Endothelial cell of hepatic sinusoid (primary cell): ENCODE measurements at regions not wholly inside any gene's neighbourhood (a gene's known extent, or its start where the extent isn't known, plus 50 kb on each side); places are given as distances from the start of the nearest gene placed in this dataset.

Source experiments
- in situ Hi-C: cut with HindIII; loops from 2 replicates; pipeline ENCODE4 v1.10.0; 2017; ENCODE audit warnings: low sequenced_read_pairs

GRCh38 chr9:109880276-109881169 is 100.5 kb downstream of the PALM2AKAP2 start:
- in situ Hi-C loops = no loop called here

GRCh38 chr9:109883623-109884022 is 103.6 kb downstream of the PALM2AKAP2 start:
- in situ Hi-C loops = no loop called here

GRCh38 chr9:109886041-109886440 is 106.0 kb downstream of the PALM2AKAP2 start:
- in situ Hi-C loops = no loop called here

- in situ Hi-C loops = no loop called here
Measured at GRCh38 chr9:109886617-109887016, 106.6 kb downstream of the PALM2AKAP2 start.

- in situ Hi-C loops = no loop called here
Measured at GRCh38 chr9:109887079-109887478, 107.1 kb downstream of the PALM2AKAP2 start.

- in situ Hi-C loops = no loop called here
Measured at GRCh38 chr9:109888695-109889094, 108.7 kb downstream of the PALM2AKAP2 start.

GRCh38 chr9:109889456-109889855 is 109.5 kb downstream of the PALM2AKAP2 start:
- in situ Hi-C loops = no loop called here

GRCh38 chr9:109893241-109893640 is 113.2 kb downstream of the PALM2AKAP2 start:
- in situ Hi-C loops = no loop called here

- in situ Hi-C loops = no loop called here
Measured at GRCh38 chr9:109894473-109894872, 114.5 kb downstream of the PALM2AKAP2 start.

- in situ Hi-C loops = no loop called here
Measured at GRCh38 chr9:109894921-109895758, 115.1 kb downstream of the PALM2AKAP2 start.

GRCh38 chr9:109901201-109901600 is 121.2 kb downstream of the PALM2AKAP2 start:
- in situ Hi-C loops = loop anchor here (5.0 to 10.0 kb wide), 3 partner anchors 74 to 251 kb away; no protein-coding TSS in a partner anchor

- in situ Hi-C loops = loop anchor here (5.0 to 10.0 kb wide), 3 partner anchors 71 to 249 kb away; no protein-coding TSS in a partner anchor
Measured at GRCh38 chr9:109903515-109904138, 123.6 kb downstream of the PALM2AKAP2 start.

GRCh38 chr9:109904666-109905065 is 124.7 kb downstream of the PALM2AKAP2 start:
- in situ Hi-C loops = loop anchor here (5.0 to 10.0 kb wide), 3 partner anchors 70 to 248 kb away; no protein-coding TSS in a partner anchor

GRCh38 chr9:109905472-109905871 is 125.5 kb downstream of the PALM2AKAP2 start:
- in situ Hi-C loops = loop anchor here (10.0 kb wide), 1 partner anchor 69 kb away; no protein-coding TSS in a partner anchor

GRCh38 chr9:109906766-109907382 is 126.9 kb downstream of the PALM2AKAP2 start:
- in situ Hi-C loops = loop anchor here (10.0 kb wide), 1 partner anchor 68 kb away; no protein-coding TSS in a partner anchor

GRCh38 chr9:109907400-109907799 is 127.4 kb downstream of the PALM2AKAP2 start:
- in situ Hi-C loops = loop anchor here (10.0 kb wide), 1 partner anchor 67 kb away; no protein-coding TSS in a partner anchor

- in situ Hi-C loops = loop anchor here (10.0 kb wide), 1 partner anchor 67 kb away; no protein-coding TSS in a partner anchor
Measured at GRCh38 chr9:109907810-109908458, 127.9 kb downstream of the PALM2AKAP2 start.

GRCh38 chr9:109908459-109909390 is 128.7 kb downstream of the PALM2AKAP2 start:
- in situ Hi-C loops = loop anchor here (10.0 kb wide), 1 partner anchor 66 kb away; no protein-coding TSS in a partner anchor
